Right lobe of liver (tissue), 4 donors: ENCODE measurements at regions not wholly inside any gene's neighbourhood (a gene's known extent, or its start where the extent isn't known, plus 50 kb on each side); places are given as distances from the start of the nearest gene placed in this dataset.

ENCODE experiments used
- POLR2A ChIP-seq: fragments of 450-650 bp; IDR thresholded peaks from one replicate; pipeline ENCODE4 v1.6.1; 2017; ENCODE audit warnings: antibody characterized with exemption, mild to moderate bottlenecking
- TF ChIP-seq, protein P1 (sequence below), 4 donors: fragments of 200-600 bp in 3 of 4; fragments of 450-650 bp in 1 of 4; IDR thresholded peaks; one replicate each; pipeline versions ENCODE4 v1.5.1 to v1.8.0; 2016 to 2022; ENCODE audit warnings: antibody characterized with exemption in 4 of 4, mild to moderate bottlenecking in 2 of 4
- donor health status: DM: no; HTN: no; CAD: no.
- donor health status: DM: no; HTN: no; CAD: no.
- donor health status: DM: no; HTN: yes; CAD: no.

DNA sequence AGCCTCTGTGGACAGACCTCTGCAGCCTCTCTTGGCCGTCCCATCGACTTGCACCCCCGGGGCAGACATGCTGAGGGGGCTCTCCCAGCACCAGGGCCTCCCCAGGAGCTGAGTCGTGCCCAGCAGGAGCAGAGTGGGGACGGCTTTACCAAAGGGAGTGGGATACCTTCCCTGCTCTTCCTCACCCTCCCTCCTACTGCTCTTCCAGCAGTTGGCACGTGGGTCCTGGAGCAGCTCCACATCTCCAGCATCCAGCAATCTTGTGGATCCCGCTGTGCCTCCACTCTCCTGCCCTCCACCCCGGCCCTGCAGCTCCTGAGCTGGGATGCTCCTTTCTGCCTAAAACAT is 854.0 kb downstream of the BRD1 start:
- TF ChIP-seq, protein P1, sequence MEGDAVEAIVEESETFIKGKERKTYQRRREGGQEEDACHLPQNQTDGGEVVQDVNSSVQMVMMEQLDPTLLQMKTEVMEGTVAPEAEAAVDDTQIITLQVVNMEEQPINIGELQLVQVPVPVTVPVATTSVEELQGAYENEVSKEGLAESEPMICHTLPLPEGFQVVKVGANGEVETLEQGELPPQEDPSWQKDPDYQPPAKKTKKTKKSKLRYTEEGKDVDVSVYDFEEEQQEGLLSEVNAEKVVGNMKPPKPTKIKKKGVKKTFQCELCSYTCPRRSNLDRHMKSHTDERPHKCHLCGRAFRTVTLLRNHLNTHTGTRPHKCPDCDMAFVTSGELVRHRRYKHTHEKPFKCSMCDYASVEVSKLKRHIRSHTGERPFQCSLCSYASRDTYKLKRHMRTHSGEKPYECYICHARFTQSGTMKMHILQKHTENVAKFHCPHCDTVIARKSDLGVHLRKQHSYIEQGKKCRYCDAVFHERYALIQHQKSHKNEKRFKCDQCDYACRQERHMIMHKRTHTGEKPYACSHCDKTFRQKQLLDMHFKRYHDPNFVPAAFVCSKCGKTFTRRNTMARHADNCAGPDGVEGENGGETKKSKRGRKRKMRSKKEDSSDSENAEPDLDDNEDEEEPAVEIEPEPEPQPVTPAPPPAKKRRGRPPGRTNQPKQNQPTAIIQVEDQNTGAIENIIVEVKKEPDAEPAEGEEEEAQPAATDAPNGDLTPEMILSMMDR (IDR thresholded peaks at IDR 0.05) = no peak
- TF ChIP-seq POLR2A = no peak
